ENCODE measurements at regions not wholly inside any gene's neighbourhood (a gene's known extent, or its start where the extent isn't known, plus 50 kb on each side); places are given as distances from the start of the nearest gene placed in this dataset.

- no peak for TF ChIP-seq CTCF (IDR thresholded peaks at IDR 0.05; ENCODE audit: control extremely low read depth, extremely low read depth, low read depth, missing control alignments)
- CTCF ChIA-PET = no interaction called here
- POLR2A ChIA-PET = no interaction called here
- no peak for DNase-seq (ENCODE audit: extremely low spot score)
These were observed 613.5 kb downstream of the C6orf118 start for GRCh38 chr6:164695896-164696295.

- ChIA-PET POLR2A (no interaction called here), CTCF (no interaction called here)
- TF ChIP-seq CTCF (IDR thresholded peaks at IDR 0.05; ENCODE audit: control extremely low read depth, extremely low read depth, low read depth, missing control alignments) = no peak
- DNase-seq (ENCODE audit: extremely low spot score) = no peak
These were observed 615.0 kb downstream of the C6orf118 start for GRCh38 chr6:164694386-164694785.

GRCh38 chr6:164693944-164694343 is 615.5 kb downstream of the C6orf118 start:
- POLR2A ChIA-PET = no interaction called here
- no peak for TF ChIP-seq CTCF (IDR thresholded peaks at IDR 0.05; ENCODE audit: control extremely low read depth, extremely low read depth, low read depth, missing control alignments)
- DNase-seq (ENCODE audit: extremely low spot score) = no peak
- CTCF ChIA-PET = no interaction called here

- no peak for TF ChIP-seq CTCF (IDR thresholded peaks at IDR 0.05; ENCODE audit: control extremely low read depth, extremely low read depth, low read depth, missing control alignments)
- ChIA-PET CTCF (no interaction called here), POLR2A (no interaction called here)
- no peak for DNase-seq (ENCODE audit: extremely low spot score)
These were observed 616.5 kb downstream of the C6orf118 start for GRCh38 chr6:164692772-164693510.

- no peak for TF ChIP-seq CTCF (IDR thresholded peaks at IDR 0.05; ENCODE audit: control extremely low read depth, extremely low read depth, low read depth, missing control alignments)
- no peak for DNase-seq (ENCODE audit: extremely low spot score)
- ChIA-PET POLR2A (no interaction called here), CTCF (interaction anchor here (1.4 kb wide), 1 partner anchor 14 kb away, joined by 4 read pairs; no protein-coding TSS in a partner anchor)
These were observed 618.5 kb downstream of the C6orf118 start for GRCh38 chr6:164690702-164691500.

- ChIA-PET POLR2A (no interaction called here), CTCF (no interaction called here)
- no peak for DNase-seq (ENCODE audit: extremely low spot score)
- TF ChIP-seq CTCF (IDR thresholded peaks at IDR 0.05; ENCODE audit: control extremely low read depth, extremely low read depth, low read depth, missing control alignments) = no peak
These were observed 619.2 kb downstream of the C6orf118 start for GRCh38 chr6:164690241-164690640.

All from GM10248 (cell line).